HCT116 (cell line): ENCODE measurements at regions not wholly inside any gene's neighbourhood (a gene's known extent, or its start where the extent isn't known, plus 50 kb on each side); places are given as distances from the start of the nearest gene placed in this dataset.

Source experiments
- ATAC-seq: fragments of 200-7000 bp; cut with Tn5 transposase; 2 replicates; pipeline ENCODE4 v1.9.1; 2020; ENCODE audit warnings: mild to moderate bottlenecking, moderate library complexity
- BruUV-seq: library from RNA; stranded (reverse); fragments of 400-500 nt; replicated peaks from 2 replicates; lab custom pipeline; 2021; lab: Mats Ljungman, UMichigan
- CTCF ChIA-PET: fragments of 300-600 bp; sonication (Branson Sonifier 250); formaldehyde crosslinking; loops from one replicate; lab custom pipeline; 2021; ENCODE audit warnings: antibody characterized with exemption; lab: Charles Lee
- POLR2A ChIA-PET: fragments of 300-600, 350-600 bp; sonication (Branson Sonifier 250); formaldehyde crosslinking; loops from one replicate; lab custom pipeline; 2021; ENCODE audit warnings: antibody characterized with exemption; lab: Charles Lee
- RAD21 ChIA-PET, 2 experiments: fragments of 300-600 bp; sonication (Branson Sonifier 250); formaldehyde crosslinking; loops; one replicate each; lab custom pipeline; 2023; ENCODE audit warnings: low total read pairs in 2 of 2; ENCODE audit not compliant: uncharacterized antibody in 2 of 2, unreplicated experiment in 2 of 2, low non-redundant PET in 1 of 2; lab: Charles Lee
- DNase-seq: peaks from one replicate; pipeline ENCODE4 v3.0.0-alpha.2; 2010; ENCODE audit warnings: low read depth, low spot score
- H2AFZ ChIP-seq: fragments of 200-600 bp; shearing (Covaris generic), sonication (generic); 2 replicates; pipeline ENCODE4 v1.6.1; 2017; ENCODE audit warnings: low read depth, mixed run types, mixed read lengths, antibody characterized with exemption, low read length; ENCODE audit not compliant: poor library complexity, severe bottlenecking
- H3K27ac ChIP-seq: 2 replicates; pipeline ENCODE4 v1.5.1; 2012; ENCODE audit warnings: low read depth, low read length
- H3K27me3 ChIP-seq: fragments of 200-600 bp; sonication (generic); 2 replicates; pipeline ENCODE4 v1.6.1; 2016; ENCODE audit warnings: mixed run types, low read length, mixed read lengths; ENCODE audit not compliant: insufficient read depth
- H3K36me3 ChIP-seq, 2 experiments: fragments of 200-500 bp in 1 of 2; fragments of 200-600 bp in 1 of 2; sonication (Bioruptor generic) in 1 of 2; sonication (generic) in 1 of 2; 2 replicates each; pipeline versions ENCODE4 v1.5.1 to v1.6.1; 2014 to 2016; ENCODE audit warnings: low read length in 2 of 2, inconsistent platforms in 1 of 2, mixed read lengths in 1 of 2, mixed run types in 1 of 2; ENCODE audit not compliant: insufficient read depth in 2 of 2, control insufficient read depth in 1 of 2
- H3K4me1 ChIP-seq, 2 experiments: fragments of 200-600 bp in 1 of 2; sonication (generic) in 1 of 2; 2 replicates each; pipeline versions ENCODE4 v1.5.1 to v1.6.1; 2012 to 2017; ENCODE audit warnings: low read length in 2 of 2, inconsistent platforms in 1 of 2, mild to moderate bottlenecking in 1 of 2, mixed read lengths in 1 of 2, mixed run types in 1 of 2, moderate library complexity in 1 of 2; ENCODE audit not compliant: insufficient read depth in 2 of 2, control insufficient read depth in 1 of 2
- H3K4me2 ChIP-seq: fragments of 200-600 bp; sonication (generic); 2 replicates; pipeline ENCODE4 v1.6.1; 2017; ENCODE audit warnings: mixed run types, low read length, mixed read lengths
- H3K4me3 ChIP-seq, 2 experiments: fragments of 200-600 bp in 1 of 2; sonication (generic) in 1 of 2; replicated peaks in 1 of 2; 2 replicates each; pipeline ENCODE4 v1.5.1; 2011 to 2016; ENCODE audit warnings: low read length in 2 of 2, control low read depth in 1 of 2, low read depth in 1 of 2, mild to moderate bottlenecking in 1 of 2, mixed read lengths in 1 of 2, mixed run types in 1 of 2
- H3K79me2 ChIP-seq: fragments of 200-600 bp; sonication (generic); 2 replicates; pipeline ENCODE4 v1.6.1; 2017; ENCODE audit warnings: mild to moderate bottlenecking, mixed run types, low read length, moderate library complexity, mixed read lengths; ENCODE audit not compliant: insufficient read depth
- H3K9ac ChIP-seq: fragments of 200-600 bp; sonication (generic); 2 replicates; pipeline ENCODE4 v1.6.1; 2016; ENCODE audit warnings: low read length, mixed read lengths
- H3K9me2 ChIP-seq: fragments of 200-600 bp; sonication (generic), shearing (Covaris generic); 2 replicates; pipeline ENCODE4 v1.6.1; 2017; ENCODE audit warnings: mixed run types, mild to moderate bottlenecking, moderate library complexity; ENCODE audit not compliant: insufficient read depth
- H3K9me3 ChIP-seq, 2 experiments: fragments of 200-500 bp in 1 of 2; fragments of 200-600 bp in 1 of 2; sonication (Bioruptor generic) in 1 of 2; sonication (generic) in 1 of 2; 2 replicates each; pipeline ENCODE4 v1.6.1; 2014 to 2017; ENCODE audit warnings: low read length in 2 of 2, mixed read lengths in 2 of 2, inconsistent platforms in 1 of 2, low read depth in 1 of 2, mild to moderate bottlenecking in 1 of 2, mixed run types in 1 of 2, moderate library complexity in 1 of 2; ENCODE audit not compliant: control insufficient read depth in 1 of 2, insufficient read depth in 1 of 2
- H4K20me1 ChIP-seq: fragments of 200-600 bp; sonication (generic), shearing (Covaris generic); 2 replicates; pipeline ENCODE4 v1.6.1; 2017; ENCODE audit warnings: mixed run types, mild to moderate bottlenecking, moderate library complexity; ENCODE audit not compliant: insufficient read depth
- CBX3 ChIP-seq: IDR thresholded peaks from 2 replicates; pipeline ENCODE4 v1.6.1; 2012; ENCODE audit warnings: low read depth
- CEBPB ChIP-seq: IDR thresholded peaks from 2 replicates; pipeline ENCODE4 v1.6.1; 2012; ENCODE audit warnings: low read depth
- CTCF ChIP-seq, 3 experiments: fragments of 200-600 bp in 1 of 3; sonication (generic) in 1 of 3; IDR thresholded peaks in 2 of 3; conservative IDR thresholded peaks in 1 of 3; 2 replicates each; pipeline ENCODE4 v1.5.1; 2012 to 2017; ENCODE audit warnings: low read depth in 2 of 3, low read length in 2 of 3, antibody characterized with exemption in 1 of 3, borderline replicate concordance in 1 of 3, control low read depth in 1 of 3, mild to moderate bottlenecking in 1 of 3, mixed read lengths in 1 of 3, mixed run types in 1 of 3, moderate library complexity in 1 of 3; ENCODE audit not compliant: insufficient read depth in 1 of 3
- EGR1 ChIP-seq: IDR thresholded peaks from 2 replicates; pipeline ENCODE4 v1.6.1; 2012; ENCODE audit warnings: low read depth
- ELF1 ChIP-seq: IDR thresholded peaks from 2 replicates; pipeline ENCODE4 v1.6.1; 2012; ENCODE audit warnings: low read depth, borderline replicate concordance
- EZH2 ChIP-seq: fragments of 200-600 bp; sonication (generic); IDR thresholded peaks from 2 replicates; pipeline ENCODE4 v1.6.1; 2017; ENCODE audit warnings: antibody characterized with exemption, mixed run types
- EZH2phosphoT487 ChIP-seq: fragments of 200-600 bp; IDR thresholded peaks from 2 replicates; pipeline ENCODE4 v1.6.1; 2018; ENCODE audit warnings: antibody characterized with exemption, borderline replicate concordance
- FOSL1 ChIP-seq: IDR thresholded peaks from 2 replicates; pipeline ENCODE4 v1.6.1; 2012; ENCODE audit warnings: low read depth
- JUND ChIP-seq: IDR thresholded peaks from 2 replicates; pipeline ENCODE4 v1.6.1; 2012
- MAX ChIP-seq: IDR thresholded peaks from 2 replicates; pipeline ENCODE4 v1.6.1; 2012
- POLR2A ChIP-seq: IDR thresholded peaks from 2 replicates; pipeline ENCODE4 v1.7.0; 2011; ENCODE audit warnings: borderline replicate concordance; ENCODE audit not compliant: insufficient read depth, insufficient read length; ENCODE audit errors: extremely low read depth
- POLR2AphosphoS5 ChIP-seq: IDR thresholded peaks from 2 replicates; pipeline ENCODE4 v1.6.1; 2011; ENCODE audit warnings: mild to moderate bottlenecking, low read depth, low read length, moderate library complexity
- REST ChIP-seq: IDR thresholded peaks from 2 replicates; pipeline ENCODE4 v1.6.1; 2012; ENCODE audit warnings: low read depth
- SRF ChIP-seq: IDR thresholded peaks from 2 replicates; pipeline ENCODE4 v1.6.1; 2012; ENCODE audit warnings: low read depth
- TCF7L2 ChIP-seq: IDR thresholded peaks from 2 replicates; pipeline ENCODE4 v1.7.0; 2011; ENCODE audit warnings: borderline replicate concordance, inconsistent platforms; ENCODE audit not compliant: insufficient read depth, insufficient read length; ENCODE audit errors: extremely low read depth
- YY1 ChIP-seq: IDR thresholded peaks from 2 replicates; pipeline ENCODE4 v1.6.1; 2011; ENCODE audit warnings: low read length, low read depth, moderate library complexity, mild to moderate bottlenecking; ENCODE audit not compliant: insufficient replicate concordance; ENCODE audit errors: extremely low read depth
- ZBTB33 ChIP-seq: IDR thresholded peaks from 2 replicates; pipeline ENCODE4 v1.6.1; 2011; ENCODE audit warnings: mild to moderate bottlenecking, low read length, moderate library complexity; ENCODE audit not compliant: insufficient replicate concordance; ENCODE audit errors: extremely low read depth
- ZFX ChIP-seq: fragments of 450-650 bp; IDR thresholded peaks from 2 replicates; pipeline ENCODE4 v1.6.1; 2017
- ZNF274 ChIP-seq: fragments of 200-500 bp; sonication (Bioruptor generic); IDR thresholded peaks from 2 replicates; pipeline ENCODE4 v1.6.1; 2014; ENCODE audit warnings: mild to moderate bottlenecking, low read depth, low read length, inconsistent platforms
- intact Hi-C: fragments of 100-400 bp; cut with micrococcal nuclease; formaldehyde crosslinking; loops from 2 replicates; pipeline ENCODE4 v1.10.0; 2022

- RAD21 ChIA-PET: no interaction called here
- intact Hi-C loops: no loop called here
- POLR2A ChIA-PET: no interaction called here
- Histone ChIP-seq H4K20me1 (no peaks in the 10 kb centered on the region), H3K79me2 (no peaks in the 10 kb centered on the region), H3K27ac (no peak overlapping the region), H3K9me2 (no peaks in the 10 kb centered on the region), H3K4me2 (no peak overlapping the region), H3K36me3 (no peaks in the 10 kb centered on the region), H2AFZ (no peak overlapping the region), H3K4me1 (no peaks in the 10 kb centered on the region), H3K9me3 (peaks cover 5 to 14% of the 10 kb centered on the region in 2 experiments; a peak in 2 of 4 replicates), H3K4me3 (no peak overlapping the region), H3K9ac (no peak overlapping the region), H3K27me3 (no peaks in the 10 kb centered on the region)
- no peak for ATAC-seq
- DNase-seq: no peak
- no peak for TF ChIP-seq ZFX
- TF ChIP-seq ZBTB33: no peak
- TF ChIP-seq TCF7L2: no peak
- TF ChIP-seq CBX3: no peak
- TF ChIP-seq YY1: no peak
- TF ChIP-seq EGR1: no peak
- no peak for TF ChIP-seq EZH2
- TF ChIP-seq FOSL1: no peak
- no peak for TF ChIP-seq CEBPB
- no peak for TF ChIP-seq POLR2A
- no peak for TF ChIP-seq POLR2AphosphoS5
- no peak for TF ChIP-seq ZNF274
- TF ChIP-seq MAX: no peak
- TF ChIP-seq ELF1: no peak
- no peak for TF ChIP-seq CTCF (IDR thresholded peaks at IDR 0.05 in 2 of 3, conservative IDR thresholded peaks at IDR 0.05 in 1 of 3; ENCODE audit: borderline replicate concordance in 1 of 3, insufficient read depth in 1 of 3, low read depth in 2 of 3, low read length in 2 of 3)
- no peak for TF ChIP-seq SRF
- no peak for TF ChIP-seq JUND
- no peak for TF ChIP-seq REST
- no peak for TF ChIP-seq EZH2phosphoT487
- CTCF ChIA-PET: no interaction called here
- no TSS peak for BruUV-seq
Observed at GRCh38 chr2:14533131-14533757, 99.3 kb upstream of the LRATD1 start.
